DND-41 (cell line): ENCODE measurements at regions not wholly inside any gene's neighbourhood (a gene's known extent, or its start where the extent isn't known, plus 50 kb on each side); places are given as distances from the start of the nearest gene placed in this dataset.

Experiments
- CTCF ChIP-seq: IDR thresholded peaks from 2 replicates; pipeline ENCODE4 v1.5.1; 2012; ENCODE audit warnings: borderline replicate concordance, low read length, moderate library complexity, mild to moderate bottlenecking; ENCODE audit not compliant: poor library complexity, severe bottlenecking; ENCODE audit errors: extremely low read depth
- EZH2 ChIP-seq: IDR thresholded peaks from 3 replicates; pipeline ENCODE4 v1.6.1; 2012; ENCODE audit warnings: borderline replicate concordance, low read depth, mild to moderate bottlenecking, moderate library complexity, low read length, inconsistent platforms; ENCODE audit not compliant: severe bottlenecking

GRCh38 chr5:88094403-88094802 is 174.2 kb downstream of the TMEM161B start:
- TF ChIP-seq EZH2 = no peak
- TF ChIP-seq CTCF = no peak
